Right lobe of liver (tissue), 6 donors: ENCODE measurements at regions not wholly inside any gene's neighbourhood (a gene's known extent, or its start where the extent isn't known, plus 50 kb on each side); places are given as distances from the start of the nearest gene placed in this dataset.

ENCODE experiments used
- ATAC-seq, 4 donors: fragments of 200-7000 bp; cut with Tn5 transposase; one replicate each; pipeline ENCODE4 v1.9.1; 2020; ENCODE audit warnings: mild to moderate bottlenecking in 4 of 4, moderate library complexity in 4 of 4
- DNase-seq, 3 donors: peaks; one replicate each; pipeline ENCODE4 v3.0.0-alpha.2; 2020
- H3K27ac ChIP-seq, 3 donors: fragments of 200-600 bp; one replicate each; pipeline ENCODE4 v1.8.0; 2022
- H3K27me3 ChIP-seq, 2 donors: fragments of 200-600 bp; one replicate each; pipeline ENCODE4 v1.8.0; 2022
- H3K36me3 ChIP-seq, 4 donors: fragments of 200-600 bp; sonication (generic) in 1 of 4; one replicate each; pipeline versions ENCODE4 v1.5.1 to v1.8.0; 2017 to 2022; ENCODE audit warnings: control low read depth in 1 of 4
- H3K4me1 ChIP-seq, 4 donors: fragments of 200-600 bp; sonication (generic) in 1 of 4; one replicate each; pipeline versions ENCODE4 v1.5.1 to v1.8.0; 2017 to 2022; ENCODE audit warnings: control low read depth in 1 of 4
- H3K4me3 ChIP-seq, 3 donors: fragments of 200-600 bp; one replicate each; pipeline ENCODE4 v1.8.0; 2022
- H3K9me3 ChIP-seq, 4 donors: fragments of 200-600 bp; sonication (generic) in 1 of 4; one replicate each; pipeline versions ENCODE4 v1.5.1 to v1.8.0; 2017 to 2022; ENCODE audit warnings: control low read depth in 1 of 4
- CTCF ChIP-seq, 4 donors: fragments of 200-600 bp in 3 of 4; fragments of 450-650 bp in 1 of 4; IDR thresholded peaks; one replicate each; pipeline versions ENCODE4 v1.5.1 to v1.8.0; 2016 to 2022; ENCODE audit warnings: antibody characterized with exemption in 4 of 4, mild to moderate bottlenecking in 2 of 4
- POLR2A ChIP-seq: fragments of 450-650 bp; IDR thresholded peaks from one replicate; pipeline ENCODE4 v1.6.1; 2017; ENCODE audit warnings: antibody characterized with exemption, mild to moderate bottlenecking
- WGBS: methylation state at CpG from one replicate; pipeline ENCODE4 v1.1.6; 2018; ENCODE audit warnings: low coverage, low lambda C conversion rate; ENCODE audit not compliant: insufficient coverage; ENCODE audit errors: missing lambda C conversion rate; 5-methylcytosine and 5-hydroxymethylcytosine counted together
- intact Hi-C, 2 donors: fragments of 100-400 bp; cut with DNase I; formaldehyde crosslinking; loops; one replicate each; pipeline versions ENCODE4 v1.11.2 to v1.14.1; 2022
- donor health status: DM: no; HTN: yes; CAD: no.
- donor health status: DM: no; HTN: no; CAD: no.
- donor health status: DM: no; HTN: no; CAD: no.
- donor health status: DM: no; HTN: yes; CAD: no.
- donor health status: DM: no; HTN: yes; CAD: no.

DNA sequence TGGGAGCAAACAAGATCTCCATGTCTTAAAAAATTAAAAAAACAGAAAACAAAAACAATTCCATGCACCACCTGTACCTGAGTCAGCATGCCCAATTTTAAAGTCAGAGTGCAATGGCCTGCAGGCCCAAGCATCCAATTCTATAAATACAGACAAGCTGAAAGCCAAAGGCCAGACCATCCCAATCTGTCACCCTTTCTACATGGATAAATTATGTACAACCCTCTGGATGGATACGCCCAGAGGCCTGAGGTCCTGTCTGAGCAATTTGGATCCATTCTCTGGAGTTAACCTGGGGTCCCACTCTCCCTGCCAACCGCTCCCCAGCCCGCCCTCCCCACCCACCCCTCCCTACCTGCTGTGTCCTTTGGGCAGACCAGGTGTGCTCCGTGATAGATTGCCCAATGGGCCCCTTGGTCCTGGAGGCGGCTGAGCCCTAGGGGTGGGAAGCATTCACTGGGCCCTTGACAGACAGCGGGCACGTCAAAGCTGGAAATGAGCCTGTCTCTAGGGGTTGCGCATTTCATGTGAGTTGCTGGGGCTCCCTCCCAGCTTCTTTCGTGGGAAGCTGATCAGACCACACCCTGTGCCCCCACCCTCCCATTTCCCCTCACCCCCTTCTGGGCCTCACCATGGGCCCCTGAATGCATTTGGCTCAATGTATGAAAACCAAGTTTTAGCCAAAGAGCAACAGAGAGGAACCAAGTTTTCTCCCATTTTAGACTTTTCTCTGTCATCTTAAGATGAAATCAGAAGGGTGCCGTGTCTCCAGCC is 171.3 kb downstream of the BCL11B start:
- ATAC-seq, result no peak
- Histone ChIP-seq H3K27me3 (no peaks in the 10 kb centered on the region), H3K4me3 (no peak overlapping the region), H3K9me3 (no peaks in the 10 kb centered on the region), H3K27ac (no peak overlapping the region), H3K36me3 (no peaks in the 10 kb centered on the region), H3K4me1 (no peaks in the 10 kb centered on the region)
- WGBS, result 22% methylated on average over 3 of the region's 10 CpGs
- intact Hi-C loops, result no loop called here
- TF ChIP-seq POLR2A (no peak), CTCF (IDR thresholded peaks at IDR 0.05) (no peak)
- no peak for DNase-seq

DNA sequence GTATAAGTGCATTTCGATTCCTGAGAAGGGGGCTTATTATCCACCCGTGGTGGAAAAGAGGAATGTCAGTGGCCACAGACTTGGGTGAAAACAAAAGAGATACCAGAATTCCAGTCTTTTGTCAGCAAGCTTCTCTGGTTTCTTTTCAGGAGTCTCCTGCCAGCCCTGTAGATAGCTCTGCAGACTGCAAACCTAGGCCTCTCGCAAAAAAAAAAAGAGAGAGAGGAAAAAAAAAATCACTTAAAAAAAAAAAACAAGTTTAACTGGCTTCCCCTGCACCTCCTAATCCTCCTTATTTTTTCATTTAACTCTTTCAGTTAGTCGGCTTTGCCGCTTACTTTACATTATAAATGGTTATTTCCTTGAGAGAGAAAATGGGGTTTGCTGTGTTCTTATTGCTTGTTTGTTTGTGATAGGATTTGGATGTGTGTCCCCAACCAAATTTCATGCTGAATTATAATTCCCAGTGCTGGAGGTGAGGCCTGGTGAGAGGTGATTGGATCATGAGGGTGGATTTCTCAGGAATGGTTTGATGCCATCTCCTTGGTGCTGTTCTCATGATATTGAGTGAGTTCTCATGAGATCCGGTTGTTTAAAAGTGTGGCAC is 170.0 kb downstream of the BCL11B start:
- Histone ChIP-seq H3K4me3 (no peak overlapping the region), H3K36me3 (no peaks in the 10 kb centered on the region), H3K4me1 (no peaks in the 10 kb centered on the region), H3K27ac (no peak overlapping the region), H3K9me3 (no peaks in the 10 kb centered on the region), H3K27me3 (no peaks in the 10 kb centered on the region)
- intact Hi-C loops, result no loop called here
- DNase-seq (no peak), ATAC-seq (no peak)
- TF ChIP-seq POLR2A (no peak), CTCF (IDR thresholded peaks at IDR 0.05) (no peak)
- WGBS, result 58% methylated on average over 6 of the region's 6 CpGs

DNA sequence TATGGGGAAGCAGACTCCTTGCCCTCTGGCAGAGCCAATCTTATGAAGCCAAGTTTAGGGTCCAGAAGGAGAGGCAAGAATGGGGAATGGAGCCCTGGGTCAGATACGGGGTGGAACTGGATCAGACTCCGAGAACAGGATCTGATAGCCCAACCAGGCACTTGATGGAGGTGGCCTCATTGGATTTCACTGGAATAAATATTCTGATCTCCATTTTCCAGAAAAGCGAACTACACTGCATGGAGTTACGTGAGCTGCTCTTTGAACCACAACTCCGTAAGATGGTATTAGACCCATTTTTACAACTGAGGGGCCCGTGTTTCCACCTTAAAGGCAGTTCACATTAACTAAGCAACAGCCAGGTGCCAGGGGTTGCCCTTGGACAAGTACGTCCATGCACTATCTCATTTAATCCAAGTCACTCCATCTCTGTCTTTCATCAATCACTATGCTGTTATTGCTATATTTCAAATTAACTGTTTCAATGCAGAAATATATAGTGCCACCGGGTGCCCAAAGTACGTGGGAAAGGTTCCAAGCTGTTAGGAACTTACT is 155.2 kb downstream of the BCL11B start:
- Histone ChIP-seq H3K27ac (no peak overlapping the region), H3K4me1 (no peaks in the 10 kb centered on the region), H3K36me3 (no peaks in the 10 kb centered on the region), H3K27me3 (no peaks in the 10 kb centered on the region), H3K4me3 (no peak overlapping the region), H3K9me3 (no peaks in the 10 kb centered on the region)
- ATAC-seq (no peak), DNase-seq (no peak)
- intact Hi-C loops, result no loop called here
- TF ChIP-seq CTCF (IDR thresholded peaks at IDR 0.05), result no peak
- TF ChIP-seq POLR2A, result no peak
- 58% methylated on average over 8 of the region's 9 CpGs for WGBS

- ATAC-seq (no peak), DNase-seq (no peak)
- H3K27ac ChIP-seq, result no peak overlapping the region
- no peaks in the 10 kb centered on the region for H3K4me1 ChIP-seq
- H3K36me3 ChIP-seq, result no peaks in the 10 kb centered on the region
- H3K27me3 ChIP-seq, result no peaks in the 10 kb centered on the region
- intact Hi-C loops, result no loop called here
- H3K4me3 ChIP-seq, result no peak overlapping the region
- H3K9me3 ChIP-seq, result no peaks in the 10 kb centered on the region
- TF ChIP-seq POLR2A (no peak), CTCF (IDR thresholded peaks at IDR 0.05) (no peak)
- WGBS, result 24% methylated on average over 4 of the region's 11 CpGs
Measured at GRCh38 chr14:99117671-99118045, 154.3 kb downstream of the BCL11B start.
